ENCODE measurements at regions not wholly inside any gene's neighbourhood (a gene's known extent, or its start where the extent isn't known, plus 50 kb on each side); places are given as distances from the start of the nearest gene placed in this dataset.
A peak's percentile ranks its signal among the peaks of the same experiment; 100 is the strongest.
"Not testable (repeated sequence)": the region's sequence is repeated elsewhere in the genome, so short reads cannot be mapped to it uniquely, and the experiment has no call there.

DNA sequence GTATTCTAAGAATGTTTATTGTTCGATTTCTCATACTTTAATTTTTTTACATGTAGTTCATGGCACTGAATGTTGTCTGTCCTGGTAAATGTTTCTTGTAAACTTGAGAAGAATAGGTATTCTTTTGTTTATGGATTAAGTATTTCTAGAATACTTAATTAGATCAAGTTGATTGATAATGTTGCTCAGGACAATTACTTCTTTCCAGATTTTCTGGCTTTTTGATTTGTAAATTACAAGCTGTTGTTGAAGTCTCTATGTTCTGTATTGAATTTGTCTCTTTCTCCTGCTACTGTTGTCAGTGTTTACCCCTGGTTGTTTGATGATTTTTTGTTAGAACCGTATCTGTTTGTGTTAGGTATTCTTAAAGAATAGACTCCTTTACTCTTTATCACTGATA lies 1720.9 kb upstream of the AGA start:
- Histone ChIP-seq H3K4me1 (ENCODE audit: control insufficient read depth, insufficient read depth, low read length, poor library complexity, severe bottlenecking) (no peaks in the 10 kb centered on the region), H3K36me3 (ENCODE audit: control insufficient read depth, insufficient read depth, low read length) (no peaks in the 10 kb centered on the region), H3K27ac (ENCODE audit: low read depth, low read length, severe bottlenecking) (no peak overlapping the region), H3K9me3 (ENCODE audit: control insufficient read depth, low read length) (no peaks in the 10 kb centered on the region), H3K4me3 (ENCODE audit: extremely low read depth, insufficient read depth, low read length, poor library complexity, severe bottlenecking) (no peak overlapping the region)
- WGBS, 2 experiments (ENCODE audit: insufficient coverage in 2 of 2) = no CpG with 5 or more reads among the region's 2 CpGs

DNA sequence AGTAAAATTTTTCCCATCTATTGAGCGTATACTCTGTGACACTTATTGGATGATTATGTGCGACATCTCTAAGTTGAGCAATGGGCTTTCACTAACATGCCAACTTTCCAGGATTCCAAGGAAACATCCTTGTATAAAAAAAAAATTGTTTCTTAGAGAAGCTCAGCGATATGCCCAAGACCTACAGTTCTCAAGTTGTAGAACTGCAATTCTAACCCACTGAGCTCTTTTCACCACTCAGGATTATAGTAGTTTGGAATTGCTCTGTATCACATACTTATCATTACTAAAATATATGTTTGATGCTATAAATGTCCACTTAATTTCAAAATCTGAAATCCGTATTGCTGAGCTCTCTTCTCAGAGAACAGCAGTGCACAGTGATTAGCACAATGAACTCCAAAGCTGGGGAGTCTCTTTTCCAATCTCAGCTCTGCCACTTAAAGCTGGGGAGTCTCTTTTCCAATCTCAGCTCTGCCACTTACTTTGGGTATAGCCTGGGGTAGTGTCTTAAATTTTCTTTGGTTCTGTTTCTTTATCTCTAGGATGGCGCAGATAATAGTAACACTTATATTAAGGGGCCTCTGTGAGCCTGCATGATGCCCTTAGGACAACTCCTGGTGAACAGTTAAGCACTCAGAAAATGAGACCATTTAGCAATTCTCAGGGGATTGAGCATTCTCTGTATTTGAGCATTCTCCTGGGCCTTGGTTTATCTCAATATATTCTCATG lies 1722.2 kb upstream of the AGA start:
- H3K4me3 ChIP-seq (ENCODE audit: extremely low read depth, insufficient read depth, low read length, poor library complexity, severe bottlenecking) = no peak overlapping the region
- no peaks in the 10 kb centered on the region for H3K36me3 ChIP-seq (ENCODE audit: control insufficient read depth, insufficient read depth, low read length)
- no peaks in the 10 kb centered on the region for H3K9me3 ChIP-seq (ENCODE audit: control insufficient read depth, low read length)
- no peak overlapping the region for H3K27ac ChIP-seq (ENCODE audit: low read depth, low read length, severe bottlenecking)
- WGBS, 2 experiments (ENCODE audit: insufficient coverage in 2 of 2) = 93% methylated on average over 3 of the region's 5 CpGs; no CpG with 5 or more reads in 1 of the 2 experiments
- H3K4me1 ChIP-seq (ENCODE audit: control insufficient read depth, insufficient read depth, low read length, poor library complexity, severe bottlenecking) = no peaks in the 10 kb centered on the region

DNA sequence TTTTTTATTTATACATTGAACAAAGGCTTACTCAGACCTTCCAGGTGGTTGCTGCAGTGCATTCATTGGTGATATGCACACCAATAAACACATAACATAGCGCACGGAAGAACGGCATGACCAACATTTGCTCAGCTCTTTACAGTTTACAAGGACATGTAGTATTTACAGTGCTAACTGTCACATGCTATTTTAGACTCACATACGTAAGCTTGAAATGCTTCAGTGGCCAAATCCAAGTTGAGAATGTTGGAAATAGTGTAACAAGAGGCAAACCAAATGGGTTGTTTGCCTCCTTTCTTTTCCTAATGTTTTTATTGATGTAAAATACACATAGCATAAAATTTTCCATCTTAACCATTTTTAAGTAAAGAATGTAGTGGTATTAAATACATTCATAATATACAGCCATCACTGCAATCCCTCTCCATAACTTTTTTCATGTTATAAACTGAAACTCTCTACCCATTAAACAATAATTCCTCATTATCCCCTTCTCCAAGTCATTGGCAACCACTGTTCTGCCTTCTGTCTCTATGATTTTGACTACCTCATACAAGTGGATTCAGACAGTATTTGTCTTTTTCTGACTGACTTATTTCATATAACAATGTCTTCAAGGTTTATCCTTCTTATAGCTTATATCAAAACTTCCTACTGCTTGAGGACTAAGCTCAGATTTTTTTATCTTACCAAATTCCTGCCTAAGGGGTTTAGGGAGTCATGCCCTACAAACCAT lies 1722.9 kb upstream of the AGA start:
- 93 to 100% methylated on average over 1 to 3 of the region's 4 CpGs for WGBS, 2 experiments (ENCODE audit: insufficient coverage in 2 of 2)
- H3K4me3 ChIP-seq (ENCODE audit: extremely low read depth, insufficient read depth, low read length, poor library complexity, severe bottlenecking) = no peak overlapping the region
- H3K27ac ChIP-seq (ENCODE audit: low read depth, low read length, severe bottlenecking) = no peak overlapping the region
- no peaks in the 10 kb centered on the region for H3K9me3 ChIP-seq (ENCODE audit: control insufficient read depth, low read length)
- no peaks in the 10 kb centered on the region for H3K36me3 ChIP-seq (ENCODE audit: control insufficient read depth, insufficient read depth, low read length)
- no peaks in the 10 kb centered on the region for H3K4me1 ChIP-seq (ENCODE audit: control insufficient read depth, insufficient read depth, low read length, poor library complexity, severe bottlenecking)

DNA sequence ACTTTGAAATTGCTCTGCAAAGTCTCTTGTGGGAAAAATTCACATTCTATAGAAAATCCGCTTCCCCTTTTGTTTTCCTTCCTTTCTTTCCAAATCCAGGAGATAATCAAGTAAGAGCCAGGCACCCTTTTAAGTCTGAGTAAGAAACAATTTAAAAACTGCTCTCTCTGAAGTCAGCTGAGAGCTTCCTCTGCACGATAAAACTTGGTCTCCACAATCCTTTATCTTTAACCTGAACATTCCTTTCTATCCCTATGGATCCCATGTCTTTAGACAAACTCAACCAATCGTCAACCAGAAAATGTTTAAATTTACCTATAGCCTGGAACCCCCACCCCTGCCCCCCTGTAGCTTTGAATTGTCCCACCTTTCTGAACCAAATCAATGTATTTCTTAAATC lies 1723.6 kb upstream of the AGA start:
- Histone ChIP-seq H3K9me3 (ENCODE audit: control insufficient read depth, low read length) (no peaks in the 10 kb centered on the region), H3K36me3 (ENCODE audit: control insufficient read depth, insufficient read depth, low read length) (no peaks in the 10 kb centered on the region), H3K4me3 (ENCODE audit: extremely low read depth, insufficient read depth, low read length, poor library complexity, severe bottlenecking) (no peak overlapping the region), H3K27ac (ENCODE audit: low read depth, low read length, severe bottlenecking) (no peak overlapping the region), H3K4me1 (ENCODE audit: control insufficient read depth, insufficient read depth, low read length, poor library complexity, severe bottlenecking) (no peaks in the 10 kb centered on the region)
- 20 to 24% methylated on average over 3 of the region's 3 CpGs for WGBS, 2 experiments (ENCODE audit: insufficient coverage in 2 of 2)

DNA sequence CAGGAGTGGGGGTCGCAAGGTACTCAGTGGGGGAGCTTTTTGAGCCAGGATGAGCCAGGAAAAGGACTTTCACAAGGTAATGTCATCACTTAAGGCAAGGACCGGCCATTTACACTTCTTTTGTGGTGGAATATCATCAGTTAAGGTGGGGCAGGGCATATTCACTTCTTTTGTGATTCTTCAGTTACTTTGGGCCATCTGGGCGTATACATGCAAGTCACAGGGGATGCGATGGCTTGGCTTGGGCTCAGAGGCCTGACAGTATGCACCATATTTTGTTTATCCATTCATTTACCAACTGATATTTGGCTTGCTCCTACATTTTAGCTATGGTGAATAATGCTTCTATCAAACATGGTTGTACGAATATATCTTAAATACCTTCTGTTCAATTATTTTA lies 1728.1 kb upstream of the AGA start:
- H3K4me1 ChIP-seq (ENCODE audit: control insufficient read depth, insufficient read depth, low read length, poor library complexity, severe bottlenecking); H3K4me3 ChIP-seq (ENCODE audit: extremely low read depth, insufficient read depth, low read length, poor library complexity, severe bottlenecking); H3K36me3 ChIP-seq (ENCODE audit: control insufficient read depth, insufficient read depth, low read length); H3K9me3 ChIP-seq (ENCODE audit: control insufficient read depth, low read length); H3K27ac ChIP-seq (ENCODE audit: low read depth, low read length, severe bottlenecking): not testable (repeated sequence)
- 71% methylated on average over 1 of the region's 5 CpGs; no CpG with 5 or more reads in 1 of the 2 experiments for WGBS, 2 experiments (ENCODE audit: insufficient coverage in 2 of 2)

DNA sequence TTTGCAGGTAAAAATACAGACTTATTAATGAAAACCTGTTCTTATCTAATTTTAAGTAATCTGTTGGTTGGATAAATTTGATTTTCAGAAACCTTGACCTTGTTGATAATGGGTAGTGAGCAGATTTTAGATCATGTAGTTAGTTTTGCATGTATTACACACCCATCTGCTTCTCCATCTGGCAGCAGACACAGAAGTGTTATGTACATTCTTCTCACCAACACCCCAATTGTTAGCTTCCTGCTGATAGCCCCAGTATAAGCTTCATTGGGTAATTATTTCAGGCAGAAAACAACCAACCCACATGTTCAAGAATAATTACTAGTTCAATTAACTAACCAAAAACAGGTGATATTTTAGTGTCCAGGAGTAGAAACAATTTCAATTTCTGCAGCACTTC lies 1740.5 kb upstream of the AGA start:
- no peak overlapping the region for H3K27ac ChIP-seq (ENCODE audit: low read depth, low read length, severe bottlenecking)
- H3K9me3 ChIP-seq (ENCODE audit: control insufficient read depth, low read length) = no peaks in the 10 kb centered on the region

DNA sequence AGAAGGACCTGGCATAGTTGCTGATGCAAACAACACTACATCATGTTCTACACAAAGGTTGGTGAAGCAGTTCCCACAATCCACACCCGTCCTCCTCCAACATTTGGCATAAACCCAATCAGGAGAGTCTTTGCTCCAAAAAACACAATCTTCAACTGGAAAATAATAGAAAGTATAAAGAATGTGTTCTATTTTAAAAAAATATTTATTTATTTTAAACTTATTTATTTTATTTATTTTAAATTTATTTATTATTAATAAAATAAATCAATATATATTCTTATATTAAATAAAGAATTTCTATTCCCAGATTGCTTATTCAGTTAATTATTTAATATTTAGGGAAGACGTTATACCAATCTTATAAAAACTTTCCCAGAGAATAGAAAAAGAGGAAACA lies 1753.7 kb upstream of the AGA start:
- H3K36me3 ChIP-seq (ENCODE audit: control insufficient read depth, insufficient read depth, low read length) = no peaks in the 10 kb centered on the region
- H3K4me3 ChIP-seq (ENCODE audit: extremely low read depth, insufficient read depth, low read length, poor library complexity, severe bottlenecking) = no peak overlapping the region
- H3K9me3 ChIP-seq (ENCODE audit: control insufficient read depth, low read length) = no peaks in the 10 kb centered on the region
- no peak overlapping the region for H3K27ac ChIP-seq (ENCODE audit: low read depth, low read length, severe bottlenecking)
- H3K4me1 ChIP-seq (ENCODE audit: control insufficient read depth, insufficient read depth, low read length, poor library complexity, severe bottlenecking) = no peaks in the 10 kb centered on the region
- 100% methylated on average over 1 of the region's 2 CpGs; no CpG with 5 or more reads in 1 of the 2 experiments for WGBS, 2 experiments (ENCODE audit: insufficient coverage in 2 of 2)

More for the DNA sequence above, 1740.5 kb upstream of the AGA start:
- Histone ChIP-seq H3K4me3 (ENCODE audit: extremely low read depth, insufficient read depth, low read length, poor library complexity, severe bottlenecking) (no peak overlapping the region), H3K36me3 (ENCODE audit: control insufficient read depth, insufficient read depth, low read length) (no peaks in the 10 kb centered on the region), H3K4me1 (ENCODE audit: control insufficient read depth, insufficient read depth, low read length, poor library complexity, severe bottlenecking) (no peaks in the 10 kb centered on the region)

DNA sequence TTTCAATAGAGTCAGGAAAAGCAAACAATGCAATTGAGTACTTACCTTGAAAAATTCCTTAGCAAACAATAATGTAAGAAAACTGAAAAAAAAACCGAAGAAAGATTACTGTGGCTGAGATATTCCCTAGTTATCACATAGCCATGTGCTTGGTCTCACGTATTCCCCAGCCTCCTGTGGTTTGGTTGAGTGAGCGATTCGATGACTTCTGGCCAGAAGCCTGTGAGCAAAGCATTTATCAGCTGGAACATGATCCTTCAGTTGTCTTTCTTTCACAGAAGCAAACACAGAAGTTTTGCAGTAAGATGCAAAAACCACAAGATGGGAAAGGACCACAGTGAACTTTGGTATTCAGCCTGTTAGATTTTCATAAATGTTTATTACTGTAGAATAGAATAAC lies 1754.3 kb upstream of the AGA start:
- H3K36me3 ChIP-seq (ENCODE audit: control insufficient read depth, insufficient read depth, low read length) = no peaks in the 10 kb centered on the region
- H3K9me3 ChIP-seq (ENCODE audit: control insufficient read depth, low read length) = no peaks in the 10 kb centered on the region
- H3K4me3 ChIP-seq (ENCODE audit: extremely low read depth, insufficient read depth, low read length, poor library complexity, severe bottlenecking) = no peak overlapping the region
- H3K4me1 ChIP-seq (ENCODE audit: control insufficient read depth, insufficient read depth, low read length, poor library complexity, severe bottlenecking) = no peaks in the 10 kb centered on the region
- 40 to 64% methylated on average over 2 to 3 of the region's 4 CpGs for WGBS, 2 experiments (ENCODE audit: insufficient coverage in 2 of 2)
- H3K27ac ChIP-seq (ENCODE audit: low read depth, low read length, severe bottlenecking) = no peak overlapping the region

DNA sequence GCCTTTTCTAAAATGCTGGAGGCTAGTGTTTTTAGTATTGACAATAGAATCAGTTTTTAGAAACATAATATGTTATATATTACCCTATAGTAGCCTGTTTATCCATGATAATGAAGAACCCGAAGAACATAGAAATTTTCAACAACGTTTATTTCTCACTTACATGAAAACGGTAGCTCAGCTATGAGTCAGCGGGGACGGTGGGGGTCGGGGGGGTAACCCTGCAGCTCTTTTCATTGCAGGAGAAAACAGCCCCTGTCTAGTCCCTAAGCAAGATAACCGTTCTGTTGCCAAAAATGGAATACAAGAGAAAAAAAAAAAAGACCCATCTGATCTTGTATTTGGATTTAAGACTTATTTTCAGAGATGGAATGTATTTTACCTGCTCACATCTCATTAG lies 1758.4 kb upstream of the AGA start:
- 80 to 96% methylated on average over 6 of the region's 7 CpGs for WGBS, 2 experiments (ENCODE audit: insufficient coverage in 2 of 2)
- H3K4me1 ChIP-seq (ENCODE audit: control insufficient read depth, insufficient read depth, low read length, poor library complexity, severe bottlenecking) = no peaks in the 10 kb centered on the region
- H3K27ac ChIP-seq (ENCODE audit: low read depth, low read length, severe bottlenecking) = no peak overlapping the region
- H3K36me3 ChIP-seq (ENCODE audit: control insufficient read depth, insufficient read depth, low read length) = no peaks in the 10 kb centered on the region
- H3K4me3 ChIP-seq (ENCODE audit: extremely low read depth, insufficient read depth, low read length, poor library complexity, severe bottlenecking) = no peak overlapping the region
- H3K9me3 ChIP-seq (ENCODE audit: control insufficient read depth, low read length) = no peaks in the 10 kb centered on the region

DNA sequence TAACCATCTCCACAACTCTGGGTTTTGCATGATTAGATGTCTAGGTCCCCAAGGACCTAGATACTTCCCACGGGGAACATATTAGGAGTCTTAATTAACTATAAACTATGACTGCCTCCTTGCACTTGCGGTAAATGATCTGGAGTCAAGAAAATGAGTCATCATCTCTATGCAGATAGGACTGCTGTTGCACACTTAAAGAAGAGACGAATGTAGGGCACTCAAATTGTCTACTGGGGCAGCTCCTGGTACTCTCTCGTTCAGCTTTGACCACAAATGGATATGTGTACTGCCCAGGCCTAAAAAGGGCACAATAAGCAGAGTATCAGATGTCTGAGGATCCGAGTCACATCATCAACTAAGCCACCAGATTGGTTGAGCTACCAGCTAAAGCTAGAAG lies 1783.4 kb upstream of the AGA start:
- peak overlapping the region; percentile 61 for H3K27ac ChIP-seq (ENCODE audit: low read depth, low read length, severe bottlenecking)
- no peak overlapping the region for H3K4me3 ChIP-seq (ENCODE audit: extremely low read depth, insufficient read depth, low read length, poor library complexity, severe bottlenecking)
- H3K4me1 ChIP-seq (ENCODE audit: control insufficient read depth, insufficient read depth, low read length, poor library complexity, severe bottlenecking) = peaks cover 9% of the 10 kb centered on the region
- H3K36me3 ChIP-seq (ENCODE audit: control insufficient read depth, insufficient read depth, low read length) = no peaks in the 10 kb centered on the region
- WGBS, 2 experiments (ENCODE audit: insufficient coverage in 2 of 2) = 96% methylated on average over 4 to 5 of the region's 5 CpGs
- no peaks in the 10 kb centered on the region for H3K9me3 ChIP-seq (ENCODE audit: control insufficient read depth, low read length)

DNA sequence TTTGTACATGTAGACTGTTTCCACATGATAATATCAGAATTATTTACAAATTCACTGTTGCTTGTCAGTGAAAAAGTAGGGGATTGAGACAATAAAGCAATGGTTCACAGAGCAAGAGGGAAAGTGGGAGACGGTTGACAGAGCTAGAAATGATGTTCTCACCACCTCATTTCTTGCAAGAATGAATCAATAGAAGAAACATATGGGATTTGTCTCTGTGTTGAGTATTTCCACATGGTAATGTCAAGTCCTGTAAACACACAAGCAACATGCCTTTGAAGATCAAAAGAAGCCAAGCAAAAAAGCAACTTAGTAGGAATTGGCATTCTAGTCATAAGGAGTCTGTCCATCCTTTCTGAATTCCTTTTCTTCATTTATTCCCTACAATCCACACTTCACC lies 1806.6 kb upstream of the AGA start:
- no peak overlapping the region for H3K4me3 ChIP-seq (ENCODE audit: extremely low read depth, insufficient read depth, low read length, poor library complexity, severe bottlenecking)
- no peak overlapping the region for H3K27ac ChIP-seq (ENCODE audit: low read depth, low read length, severe bottlenecking)
- no peaks in the 10 kb centered on the region for H3K9me3 ChIP-seq (ENCODE audit: control insufficient read depth, low read length)
- WGBS, 2 experiments (ENCODE audit: insufficient coverage in 2 of 2) = 86% methylated on average over 1 of the region's 1 CpG; no CpG with 5 or more reads in 1 of the 2 experiments
- no peaks in the 10 kb centered on the region for H3K4me1 ChIP-seq (ENCODE audit: control insufficient read depth, insufficient read depth, low read length, poor library complexity, severe bottlenecking)
- H3K36me3 ChIP-seq (ENCODE audit: control insufficient read depth, insufficient read depth, low read length) = no peaks in the 10 kb centered on the region

Data from mesodermal cell (in vitro differentiated cells).